Breast epithelium (tissue), 3 donors: ENCODE measurements at regions not wholly inside any gene's neighbourhood (a gene's known extent, or its start where the extent isn't known, plus 50 kb on each side); places are given as distances from the start of the nearest gene placed in this dataset.

ENCODE experiments used
- POLR2AphosphoS5 ChIP-seq, 3 donors: sonication (generic); formaldehyde crosslinking; IDR thresholded peaks; one replicate each; pipeline ENCODE4 v1.6.1; 2017; ENCODE audit warnings: antibody characterized with exemption in 3 of 3
- TF ChIP-seq, protein P1 (sequence below), 3 donors: fragments of 450-650 bp; IDR thresholded peaks; one replicate each; pipeline ENCODE4 v1.5.1; 2016 to 2017; ENCODE audit warnings: antibody characterized with exemption in 3 of 3, mild to moderate bottlenecking in 3 of 3, moderate library complexity in 3 of 3

DNA sequence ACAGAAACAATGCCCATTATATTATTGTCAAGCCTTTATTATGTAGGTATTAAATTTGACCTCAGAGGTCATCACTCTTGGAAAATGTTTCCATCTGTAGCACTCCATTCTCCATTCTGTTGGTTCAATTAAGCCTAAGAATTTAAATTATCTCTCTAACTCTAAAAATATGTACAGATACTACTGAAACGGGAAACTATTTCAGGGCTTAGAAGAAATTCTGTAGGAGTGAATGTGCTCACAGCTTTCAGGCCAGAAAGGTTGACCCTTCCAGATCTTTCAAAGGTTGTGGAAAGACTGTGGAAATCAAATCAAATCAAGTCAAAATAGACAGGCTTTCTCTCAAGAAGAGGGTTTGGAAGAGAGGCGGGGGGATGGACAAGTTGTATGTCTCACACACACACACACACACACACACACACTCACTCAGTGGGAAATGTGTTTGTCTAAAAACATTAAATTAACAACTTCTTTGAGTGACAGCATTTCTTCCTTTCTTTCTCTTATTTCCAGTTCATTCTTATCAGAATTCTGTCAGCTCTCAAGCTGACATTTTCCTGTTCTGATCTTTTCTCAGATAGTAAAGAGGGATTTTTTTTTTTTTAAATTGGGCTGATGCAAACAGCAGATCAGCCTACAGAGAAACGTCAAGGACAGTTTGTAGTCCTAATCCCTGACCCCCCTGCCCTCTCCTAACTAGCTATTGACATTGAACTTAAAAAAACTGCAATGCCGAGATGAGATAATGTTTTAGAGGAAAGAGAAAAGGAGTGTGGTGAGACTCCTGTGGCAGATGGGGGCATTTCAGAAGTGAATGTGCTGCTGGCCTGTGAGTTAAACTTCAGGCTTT, 139.0 kb upstream of the ZFHX3 start:
- TF ChIP-seq, protein P1, sequence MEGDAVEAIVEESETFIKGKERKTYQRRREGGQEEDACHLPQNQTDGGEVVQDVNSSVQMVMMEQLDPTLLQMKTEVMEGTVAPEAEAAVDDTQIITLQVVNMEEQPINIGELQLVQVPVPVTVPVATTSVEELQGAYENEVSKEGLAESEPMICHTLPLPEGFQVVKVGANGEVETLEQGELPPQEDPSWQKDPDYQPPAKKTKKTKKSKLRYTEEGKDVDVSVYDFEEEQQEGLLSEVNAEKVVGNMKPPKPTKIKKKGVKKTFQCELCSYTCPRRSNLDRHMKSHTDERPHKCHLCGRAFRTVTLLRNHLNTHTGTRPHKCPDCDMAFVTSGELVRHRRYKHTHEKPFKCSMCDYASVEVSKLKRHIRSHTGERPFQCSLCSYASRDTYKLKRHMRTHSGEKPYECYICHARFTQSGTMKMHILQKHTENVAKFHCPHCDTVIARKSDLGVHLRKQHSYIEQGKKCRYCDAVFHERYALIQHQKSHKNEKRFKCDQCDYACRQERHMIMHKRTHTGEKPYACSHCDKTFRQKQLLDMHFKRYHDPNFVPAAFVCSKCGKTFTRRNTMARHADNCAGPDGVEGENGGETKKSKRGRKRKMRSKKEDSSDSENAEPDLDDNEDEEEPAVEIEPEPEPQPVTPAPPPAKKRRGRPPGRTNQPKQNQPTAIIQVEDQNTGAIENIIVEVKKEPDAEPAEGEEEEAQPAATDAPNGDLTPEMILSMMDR (IDR thresholded peaks at IDR 0.05): no peak
- TF ChIP-seq POLR2AphosphoS5 (IDR thresholded peaks at IDR 0.05): no peak
